ENCODE measurements at regions not wholly inside any gene's neighbourhood (a gene's known extent, or its start where the extent isn't known, plus 50 kb on each side); places are given as distances from the start of the nearest gene placed in this dataset.
"Not testable (repeated sequence)": the region's sequence is repeated elsewhere in the genome, so short reads cannot be mapped to it uniquely, and the experiment has no call there.

DNA sequence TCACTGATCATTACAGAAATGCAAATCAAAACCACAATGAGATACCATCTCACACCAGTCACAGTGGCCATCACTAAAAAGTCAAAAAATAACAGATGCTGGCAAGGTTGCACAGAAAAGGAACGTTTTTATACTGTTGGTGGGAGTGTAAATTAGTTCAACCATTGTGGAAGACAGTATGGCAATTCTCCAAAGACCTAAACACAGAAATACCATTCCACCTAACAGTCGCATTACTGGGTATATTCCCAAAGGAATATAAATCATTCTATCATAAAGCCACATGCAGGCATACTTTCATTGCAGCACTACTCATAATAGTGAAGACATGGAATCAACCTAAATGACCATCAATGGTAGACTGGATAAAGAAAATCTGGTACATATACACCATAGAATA is 83.2 kb upstream of the ARID5B start:
- not testable (repeated sequence) for H3K4me1 Mint-ChIP-seq; H3K9me3 ChIP-seq (ENCODE audit: low read depth); H2AFZ ChIP-seq (replicated peaks); H3K9me3 Mint-ChIP-seq; H3K79me2 ChIP-seq (ENCODE audit: low read depth); H3K9ac ChIP-seq; H3K27ac Mint-ChIP-seq; H3K4me3 ChIP-seq; H3K27me3 Mint-ChIP-seq (ENCODE audit: insufficient read depth, low read depth); H4K20me1 ChIP-seq (ENCODE audit: low read depth); H3K27ac ChIP-seq; H3K36me3 ChIP-seq; H3K4me1 ChIP-seq; DNase-seq (ENCODE audit: low spot score); H3K4me3 Mint-ChIP-seq; H3K4me2 ChIP-seq; H3F3A ChIP-seq (ENCODE audit: low read depth); H3K36me3 Mint-ChIP-seq; H3K27me3 ChIP-seq

DNA sequence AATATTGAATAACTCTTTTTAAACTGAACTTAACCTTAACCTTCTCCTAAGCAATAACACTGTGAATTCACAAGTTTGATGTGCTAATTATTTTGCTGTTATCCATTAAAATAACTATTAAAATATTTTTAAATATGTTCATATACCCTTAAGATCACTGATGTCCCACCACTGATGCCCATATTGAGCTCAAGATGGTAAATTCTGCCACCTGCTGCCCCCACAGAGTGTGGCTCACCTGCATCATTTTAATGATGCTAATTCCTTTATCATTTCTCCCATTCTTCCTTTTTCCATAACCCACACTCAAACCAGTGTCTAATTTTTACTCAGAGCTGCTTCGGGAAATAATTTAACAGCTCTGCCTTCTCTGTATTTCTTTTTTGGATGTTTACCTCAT is 82.3 kb upstream of the ARID5B start:
- TF ChIP-seq, protein P1, sequence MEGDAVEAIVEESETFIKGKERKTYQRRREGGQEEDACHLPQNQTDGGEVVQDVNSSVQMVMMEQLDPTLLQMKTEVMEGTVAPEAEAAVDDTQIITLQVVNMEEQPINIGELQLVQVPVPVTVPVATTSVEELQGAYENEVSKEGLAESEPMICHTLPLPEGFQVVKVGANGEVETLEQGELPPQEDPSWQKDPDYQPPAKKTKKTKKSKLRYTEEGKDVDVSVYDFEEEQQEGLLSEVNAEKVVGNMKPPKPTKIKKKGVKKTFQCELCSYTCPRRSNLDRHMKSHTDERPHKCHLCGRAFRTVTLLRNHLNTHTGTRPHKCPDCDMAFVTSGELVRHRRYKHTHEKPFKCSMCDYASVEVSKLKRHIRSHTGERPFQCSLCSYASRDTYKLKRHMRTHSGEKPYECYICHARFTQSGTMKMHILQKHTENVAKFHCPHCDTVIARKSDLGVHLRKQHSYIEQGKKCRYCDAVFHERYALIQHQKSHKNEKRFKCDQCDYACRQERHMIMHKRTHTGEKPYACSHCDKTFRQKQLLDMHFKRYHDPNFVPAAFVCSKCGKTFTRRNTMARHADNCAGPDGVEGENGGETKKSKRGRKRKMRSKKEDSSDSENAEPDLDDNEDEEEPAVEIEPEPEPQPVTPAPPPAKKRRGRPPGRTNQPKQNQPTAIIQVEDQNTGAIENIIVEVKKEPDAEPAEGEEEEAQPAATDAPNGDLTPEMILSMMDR (IDR thresholded peaks at IDR 0.05) = no peak
- no peak for TF ChIP-seq EZH2 (IDR thresholded peaks at IDR 0.05)
- TF ChIP-seq EZH2phosphoT487 (IDR thresholded peaks at IDR 0.05) = no peak
- no peak overlapping the region for H3K27ac ChIP-seq
- H4K20me1 ChIP-seq (ENCODE audit: low read depth) = no peaks in the 10 kb centered on the region
- H3K27me3 Mint-ChIP-seq (ENCODE audit: insufficient read depth, low read depth) = peaks cover 4% of the 10 kb centered on the region
- H3K9me3 ChIP-seq (ENCODE audit: low read depth) = no peaks in the 10 kb centered on the region
- H2AFZ ChIP-seq (replicated peaks) = no peak overlapping the region
- H3K27ac Mint-ChIP-seq = no peak overlapping the region
- no peaks in the 10 kb centered on the region for H3K36me3 Mint-ChIP-seq
- peaks cover 8% of the 10 kb centered on the region for H3K4me1 Mint-ChIP-seq
- no peaks in the 10 kb centered on the region for H3K27me3 ChIP-seq
- no peak overlapping the region for H3K4me3 ChIP-seq
- no peaks in the 10 kb centered on the region for H3K79me2 ChIP-seq (ENCODE audit: low read depth)
- H3K4me2 ChIP-seq = no peak overlapping the region
- DNase-seq (ENCODE audit: low spot score) = no peak
- no peaks in the 10 kb centered on the region for H3K4me1 ChIP-seq
- no peaks in the 10 kb centered on the region for H3K9me3 Mint-ChIP-seq
- no peak overlapping the region for H3K4me3 Mint-ChIP-seq
- H3K36me3 ChIP-seq = no peaks in the 10 kb centered on the region
- no peaks in the 10 kb centered on the region for H3F3A ChIP-seq (ENCODE audit: low read depth)
- no peak overlapping the region for H3K9ac ChIP-seq

DNA sequence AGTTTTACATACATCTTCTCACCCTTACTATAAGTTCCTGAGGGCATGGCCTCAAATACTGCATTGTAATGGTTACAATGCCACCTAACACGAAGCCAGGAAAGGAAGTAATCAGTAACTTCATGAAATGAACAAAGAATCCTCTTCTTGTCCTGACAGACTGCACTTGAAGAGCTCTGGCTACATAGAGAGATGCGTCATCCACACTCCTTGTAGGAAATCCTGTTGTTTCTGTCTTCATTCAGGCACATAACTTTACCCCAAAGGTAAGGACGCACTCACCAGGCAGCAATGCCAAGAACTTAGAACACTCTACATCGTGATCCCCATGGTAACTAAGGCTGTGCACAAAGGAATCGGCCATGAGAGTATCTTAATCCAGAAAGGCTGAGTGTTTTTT is 80.3 kb upstream of the ARID5B start:
- Mint-ChIP-seq H3K36me3 (no peaks in the 10 kb centered on the region), H3K9me3 (no peaks in the 10 kb centered on the region), H3K4me1 (peaks cover 8% of the 10 kb centered on the region), H3K27ac (no peak overlapping the region), H3K4me3 (no peak overlapping the region), H3K27me3 (ENCODE audit: insufficient read depth, low read depth) (peaks cover 4% of the 10 kb centered on the region)
- H2AFZ ChIP-seq (replicated peaks) = no peak overlapping the region
- H4K20me1 ChIP-seq (ENCODE audit: low read depth) = no peaks in the 10 kb centered on the region
- no peaks in the 10 kb centered on the region for H3F3A ChIP-seq (ENCODE audit: low read depth)
- H3K27me3 ChIP-seq = no peaks in the 10 kb centered on the region
- H3K4me1 ChIP-seq = peaks cover 6% of the 10 kb centered on the region
- no peaks in the 10 kb centered on the region for H3K9me3 ChIP-seq (ENCODE audit: low read depth)
- no peak overlapping the region for H3K9ac ChIP-seq
- no peak for TF ChIP-seq EZH2phosphoT487 (IDR thresholded peaks at IDR 0.05)
- TF ChIP-seq, protein P1 (IDR thresholded peaks at IDR 0.05) = no peak
- TF ChIP-seq EZH2 (IDR thresholded peaks at IDR 0.05) = no peak
- H3K4me3 ChIP-seq = no peak overlapping the region
- H3K4me2 ChIP-seq = no peak overlapping the region
- no peaks in the 10 kb centered on the region for H3K79me2 ChIP-seq (ENCODE audit: low read depth)
- no peak overlapping the region for H3K27ac ChIP-seq
- H3K36me3 ChIP-seq = no peaks in the 10 kb centered on the region
- no peak for DNase-seq (ENCODE audit: low spot score)

DNA sequence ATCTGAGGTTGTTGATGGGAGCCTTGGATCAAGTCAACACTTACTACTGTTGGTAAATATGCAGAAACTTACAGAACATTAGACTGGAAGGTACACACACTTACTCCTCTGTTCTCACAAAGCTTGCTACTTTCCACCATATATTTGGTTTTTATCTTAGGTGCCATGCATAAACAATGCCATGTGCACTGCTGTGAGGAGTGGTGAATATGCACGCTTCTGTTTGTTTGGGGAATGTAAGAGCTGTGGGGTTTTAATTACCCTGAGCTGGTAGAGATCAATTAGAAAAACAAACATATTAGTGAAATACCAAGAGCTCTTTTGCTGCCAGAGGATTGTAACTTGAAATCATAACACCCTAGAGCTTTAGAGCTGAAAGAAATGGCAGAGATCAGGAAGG is 79.8 kb upstream of the ARID5B start:
- Histone ChIP-seq H3K4me1 (peaks cover 8% of the 10 kb centered on the region), H3K27ac (no peak overlapping the region), H3K79me2 (ENCODE audit: low read depth) (no peaks in the 10 kb centered on the region), H2AFZ (replicated peaks) (no peak overlapping the region), H3F3A (ENCODE audit: low read depth) (no peaks in the 10 kb centered on the region), H3K4me3 (no peak overlapping the region), H4K20me1 (ENCODE audit: low read depth) (no peaks in the 10 kb centered on the region), H3K4me2 (no peak overlapping the region), H3K36me3 (no peaks in the 10 kb centered on the region), H3K27me3 (no peaks in the 10 kb centered on the region), H3K9me3 (ENCODE audit: low read depth) (no peaks in the 10 kb centered on the region), H3K9ac (no peak overlapping the region)
- no peak for DNase-seq (ENCODE audit: low spot score)
- Mint-ChIP-seq H3K4me3 (no peak overlapping the region), H3K36me3 (no peaks in the 10 kb centered on the region), H3K9me3 (no peaks in the 10 kb centered on the region), H3K27me3 (ENCODE audit: insufficient read depth, low read depth) (peaks cover 4% of the 10 kb centered on the region), H3K4me1 (peaks cover 8% of the 10 kb centered on the region), H3K27ac (no peak overlapping the region)
- TF ChIP-seq EZH2 (IDR thresholded peaks at IDR 0.05) (no peak), EZH2phosphoT487 (IDR thresholded peaks at IDR 0.05) (no peak)
- TF ChIP-seq, protein P1 (IDR thresholded peaks at IDR 0.05) = no peak

Measured in neural progenitor cell (in vitro differentiated cells).